ENCODE measurements at regions not wholly inside any gene's neighbourhood (a gene's known extent, or its start where the extent isn't known, plus 50 kb on each side); places are given as distances from the start of the nearest gene placed in this dataset.

DNA sequence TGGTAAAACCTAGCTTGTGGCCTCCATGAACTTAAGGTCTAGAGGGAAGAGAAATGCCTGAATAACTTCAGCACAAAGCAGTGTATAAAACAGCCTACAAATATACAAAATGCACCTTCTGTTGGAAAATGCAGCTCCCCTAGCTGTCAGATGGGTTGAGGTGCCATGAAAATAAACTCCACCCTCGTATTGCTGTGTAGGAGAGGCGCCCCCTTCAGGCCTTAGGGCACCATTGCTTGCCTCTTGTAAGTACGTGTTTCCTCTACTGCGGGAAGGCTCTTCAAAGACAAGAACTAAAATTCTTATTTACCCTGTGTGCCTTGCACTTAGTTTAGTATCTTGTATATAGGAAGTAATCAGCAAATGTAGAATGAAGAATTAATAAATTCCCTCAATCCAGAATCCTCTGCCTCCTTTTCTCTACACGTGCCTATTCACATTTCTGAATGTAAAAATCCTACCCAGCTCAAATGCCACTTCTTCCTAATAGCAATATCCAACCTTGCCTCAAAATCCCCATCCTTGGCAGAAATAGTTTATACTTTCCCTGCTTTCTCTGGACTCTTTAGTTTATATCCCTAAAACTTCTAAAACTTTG, 393.7 kb upstream of the PDE4D start:
- no peak overlapping the region for H3K27ac ChIP-seq (ENCODE audit: insufficient read depth, low read depth, low read length)
- CTCF ChIA-PET: interaction anchor here (0.6 to 7.0 kb wide), 31 partner anchors 8 to 1401 kb away, joined by 3 to 148 read pairs (median 3); no protein-coding TSS in a partner anchor
- no peak for TF ChIP-seq POLR2AphosphoS5 (IDR thresholded peaks at IDR 0.05; ENCODE audit: insufficient read depth, low read depth, low read length)
- TF ChIP-seq FOS (IDR thresholded peaks at IDR 0.05; ENCODE audit: borderline replicate concordance, insufficient read depth, low read length): no peak
- TF ChIP-seq, protein P1, sequence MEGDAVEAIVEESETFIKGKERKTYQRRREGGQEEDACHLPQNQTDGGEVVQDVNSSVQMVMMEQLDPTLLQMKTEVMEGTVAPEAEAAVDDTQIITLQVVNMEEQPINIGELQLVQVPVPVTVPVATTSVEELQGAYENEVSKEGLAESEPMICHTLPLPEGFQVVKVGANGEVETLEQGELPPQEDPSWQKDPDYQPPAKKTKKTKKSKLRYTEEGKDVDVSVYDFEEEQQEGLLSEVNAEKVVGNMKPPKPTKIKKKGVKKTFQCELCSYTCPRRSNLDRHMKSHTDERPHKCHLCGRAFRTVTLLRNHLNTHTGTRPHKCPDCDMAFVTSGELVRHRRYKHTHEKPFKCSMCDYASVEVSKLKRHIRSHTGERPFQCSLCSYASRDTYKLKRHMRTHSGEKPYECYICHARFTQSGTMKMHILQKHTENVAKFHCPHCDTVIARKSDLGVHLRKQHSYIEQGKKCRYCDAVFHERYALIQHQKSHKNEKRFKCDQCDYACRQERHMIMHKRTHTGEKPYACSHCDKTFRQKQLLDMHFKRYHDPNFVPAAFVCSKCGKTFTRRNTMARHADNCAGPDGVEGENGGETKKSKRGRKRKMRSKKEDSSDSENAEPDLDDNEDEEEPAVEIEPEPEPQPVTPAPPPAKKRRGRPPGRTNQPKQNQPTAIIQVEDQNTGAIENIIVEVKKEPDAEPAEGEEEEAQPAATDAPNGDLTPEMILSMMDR (IDR thresholded peaks at IDR 0.05; ENCODE audit: extremely low read depth in 1 of 2, insufficient read depth in 1 of 2, low read depth in 1 of 2, low read length in 2 of 2): peak; percentile 82 to 86
- TF ChIP-seq POLR2A (IDR thresholded peaks at IDR 0.05; ENCODE audit: low read depth, low read length): no peak
- no peak for TF ChIP-seq JUN (IDR thresholded peaks at IDR 0.05; ENCODE audit: borderline replicate concordance, insufficient read depth, insufficient read length, low read depth)
- no peak for TF ChIP-seq MYC (IDR thresholded peaks at IDR 0.05; ENCODE audit: low read depth, low read length)
- TF ChIP-seq, protein P2, sequence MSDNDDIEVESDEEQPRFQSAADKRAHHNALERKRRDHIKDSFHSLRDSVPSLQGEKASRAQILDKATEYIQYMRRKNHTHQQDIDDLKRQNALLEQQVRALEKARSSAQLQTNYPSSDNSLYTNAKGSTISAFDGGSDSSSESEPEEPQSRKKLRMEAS (IDR thresholded peaks at IDR 0.05; ENCODE audit: insufficient read depth, insufficient read length): no peak
- no peaks in the 10 kb centered on the region for H3K9me1 ChIP-seq (replicated peaks; ENCODE audit: control insufficient read depth, extremely low read depth, insufficient read depth, low read length)
- FAIRE-seq: peak; percentile 68
- intact Hi-C loops (cut with micrococcal nuclease) (loop anchor here (1.0 to 10.0 kb wide), 4 partner anchors 80 to 474 kb away; no protein-coding TSS in a partner anchor), dilution Hi-C loops (cut with MboI; ENCODE audit: extremely low pct_ligation_motif_present, low sequenced_read_pairs) (no loop called here)
- H3K9me3 ChIP-seq (replicated peaks; ENCODE audit: control insufficient read depth, insufficient read depth, low read length): no peaks in the 10 kb centered on the region
- no peaks in the 10 kb centered on the region for H4K20me1 ChIP-seq (replicated peaks; ENCODE audit: control insufficient read depth, extremely low read depth, insufficient read depth, low read length)
- no peak overlapping the region for H2AFZ ChIP-seq (ENCODE audit: low read depth, low read length)
- no peak overlapping the region for H3K4me2 ChIP-seq (ENCODE audit: insufficient read depth, low read length)
- POLR2A ChIA-PET: no interaction called here
- BruUV-seq (replicated peaks): no TSS peak
- no peaks in the 10 kb centered on the region for H3K4me1 ChIP-seq (ENCODE audit: control insufficient read depth, extremely low read depth, insufficient read depth, low read length)
- peaks cover 4 to 13% of the 10 kb centered on the region in 2 experiments for H3K27me3 ChIP-seq (ENCODE audit: control insufficient read depth in 2 of 2, insufficient read depth in 2 of 2, low read length in 2 of 2)
- H3K36me3 ChIP-seq (ENCODE audit: control insufficient read depth in 2 of 2, extremely low read depth in 1 of 2, insufficient read depth in 2 of 2, low read length in 2 of 2): no peaks in the 10 kb centered on the region
- H3K9ac ChIP-seq (replicated peaks; ENCODE audit: extremely low read depth, insufficient read depth, low read length): no peak overlapping the region
- no peak overlapping the region for H3K4me3 ChIP-seq (replicated peaks in 1 of 3; ENCODE audit: insufficient read depth in 1 of 3, low read depth in 1 of 3, low read length in 3 of 3)
- DNase-seq (ENCODE audit: low read depth, low spot score): peak; percentile 62
- no peaks in the 10 kb centered on the region for H3K79me2 ChIP-seq (ENCODE audit: control insufficient read depth, insufficient read depth, low read length)

All from endothelial cell of umbilical vein (primary cell).